GM12878 (cell line): ENCODE measurements at regions not wholly inside any gene's neighbourhood (a gene's known extent, or its start where the extent isn't known, plus 50 kb on each side); places are given as distances from the start of the nearest gene placed in this dataset.
"Not testable (repeated sequence)": the region's sequence is repeated elsewhere in the genome, so short reads cannot be mapped to it uniquely, and the experiment has no call there.

Experiments used
- ATAC-seq: fragments of 200-7000 bp; cut with Tn5 transposase; 3 replicates; pipeline ENCODE4 v1.9.1; 2020; ENCODE audit warnings: mild to moderate bottlenecking, moderate library complexity
- BruUV-seq: library from RNA; stranded (reverse); fragments of 400-500 nt; replicated peaks from 2 replicates; lab custom pipeline; 2021; lab: Mats Ljungman, UMichigan
- CTCF ChIA-PET: fragments of 300-600 bp; sonication (Branson Sonifier 250); formaldehyde crosslinking; extraction: SDS; loops from one replicate; lab custom pipeline; 2021; ENCODE audit warnings: inconsistent platforms; lab: Yijun Ruan, JAX
- POLR2A ChIA-PET: fragments of 350-600 bp; formaldehyde crosslinking; extraction: SDS; loops from one replicate; lab custom pipeline; 2021; ENCODE audit warnings: inconsistent platforms; lab: Charles Lee
- RAD21 ChIA-PET: fragments of 300-600 bp; sonication (Branson Sonifier 250); formaldehyde crosslinking; loops from one replicate; lab custom pipeline; 2023; ENCODE audit warnings: antibody characterized with exemption; ENCODE audit not compliant: unreplicated experiment; lab: Charles Lee
- SMC1A ChIA-PET: fragments of 300-600 bp; sonication (Branson Sonifier 250); formaldehyde crosslinking; loops from one replicate; lab custom pipeline; 2023; ENCODE audit not compliant: unreplicated experiment, uncharacterized antibody; lab: Charles Lee
- DNase-seq: peaks from one replicate; pipeline ENCODE4 v3.0.0-alpha.2; 2011; ENCODE audit warnings: low read depth, low spot score
- FAIRE-seq: peaks from 3 replicates; lab custom pipeline; 2011; peaks lifted over from hg19 to GRCh38; lab: Jason Lieb, UNC
- H2AFZ ChIP-seq: 2 replicates; pipeline ENCODE4 v1.6.0; 2011; ENCODE audit warnings: low read depth, low read length, control low read depth; ENCODE audit not compliant: control insufficient read depth
- H3K27ac ChIP-seq: 2 replicates; pipeline ENCODE4 v1.5.1; 2011; ENCODE audit warnings: control low read depth; ENCODE audit not compliant: control insufficient read depth, insufficient read depth
- H3K27me3 ChIP-seq, 2 experiments: replicated peaks in 1 of 2; 2 replicates each; pipeline versions ENCODE4 v1.6.0 to v1.6.1; 2011; ENCODE audit warnings: low read length in 1 of 2; ENCODE audit not compliant: control insufficient read depth in 2 of 2, insufficient read depth in 2 of 2
- H3K36me3 ChIP-seq, 2 experiments: 2 replicates each; pipeline ENCODE4 v1.5.1; 2011; ENCODE audit warnings: low read length in 1 of 2; ENCODE audit not compliant: control insufficient read depth in 2 of 2, insufficient read depth in 2 of 2
- H3K4me1 ChIP-seq: 2 replicates; pipeline ENCODE4 v1.6.1; 2011; ENCODE audit warnings: mild to moderate bottlenecking, low read length, moderate library complexity, mixed read lengths; ENCODE audit not compliant: control insufficient read depth, insufficient read depth
- H3K4me2 ChIP-seq: 2 replicates; pipeline ENCODE4 v1.6.0; 2011; ENCODE audit warnings: control low read depth; ENCODE audit not compliant: control insufficient read depth, insufficient read depth
- H3K4me3 ChIP-seq: fragments of 200-600 bp; sonication (generic); 2 replicates; pipeline ENCODE4 v1.5.1; 2016
- H3K79me2 ChIP-seq: 2 replicates; pipeline ENCODE4 v1.6.0; 2011; ENCODE audit warnings: low read length; ENCODE audit not compliant: control insufficient read depth, insufficient read depth
- H3K9ac ChIP-seq: 2 replicates; pipeline ENCODE4 v1.8.0; 2011; ENCODE audit warnings: low read length, control low read depth, mixed read lengths; ENCODE audit not compliant: control insufficient read depth, insufficient read depth
- H3K9me3 ChIP-seq: replicated peaks from 3 replicates; pipeline ENCODE4 v1.5.1; 2011; ENCODE audit warnings: mild to moderate bottlenecking, low read length; ENCODE audit not compliant: control insufficient read depth, insufficient read depth
- H4K20me1 ChIP-seq: 2 replicates; pipeline ENCODE4 v1.6.0; 2011; ENCODE audit not compliant: control insufficient read depth, insufficient read depth
- whole genome bisulfite sequencing: methylation state at CpG from one replicate; pipeline ENCODE4 v1.1.6; 2016; ENCODE audit warnings: low lambda C conversion rate; ENCODE audit not compliant: insufficient replicate concordance, insufficient coverage; ENCODE audit errors: missing lambda C conversion rate; 5-methylcytosine and 5-hydroxymethylcytosine counted together
- in situ Hi-C: fragments of 300-500 bp; cut with MboI; formaldehyde crosslinking; loops from 9 replicates; pipeline ENCODE4 v1.14.3; 2018; ENCODE audit warnings: mixed read lengths
- intact Hi-C: fragments of 100-400 bp; cut with micrococcal nuclease; formaldehyde crosslinking; loops from one replicate; pipeline ENCODE4 v1.14.2; 2022; ENCODE audit not compliant: unreplicated experiment

DNA sequence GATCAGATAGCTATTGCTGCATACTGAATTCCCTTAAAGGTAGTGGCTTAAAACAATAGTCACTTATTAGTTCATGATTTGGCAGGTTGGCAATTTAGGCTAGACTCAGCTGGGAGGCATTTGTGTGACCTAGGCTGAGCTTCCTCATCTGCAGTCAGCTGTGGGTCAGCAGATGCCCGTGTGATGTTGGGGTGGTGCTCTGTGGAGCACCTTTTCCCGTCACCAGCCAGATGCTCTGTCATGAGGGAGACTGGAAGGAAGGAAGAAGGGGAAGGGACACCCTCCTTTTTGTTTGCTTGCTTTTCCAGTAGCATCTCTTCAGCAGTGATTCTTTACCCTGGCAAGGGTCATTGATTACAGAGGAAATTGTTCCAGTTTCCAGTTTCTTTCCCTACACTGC lies 99.1 kb downstream of the NPIPB5 start:
- intact Hi-C loops, SMC1A ChIA-PET, H2AFZ ChIP-seq, H3K27me3 ChIP-seq, H3K9me3 ChIP-seq, H3K4me2 ChIP-seq, ATAC-seq, H3K27ac ChIP-seq, H4K20me1 ChIP-seq, H3K36me3 ChIP-seq, H3K4me1 ChIP-seq, POLR2A ChIA-PET, H3K9ac ChIP-seq, FAIRE-seq, BruUV-seq, CTCF ChIA-PET, H3K79me2 ChIP-seq, H3K4me3 ChIP-seq, DNase-seq, RAD21 ChIA-PET, in situ Hi-C loops: not testable (repeated sequence)
- no CpG with 5 or more reads among the region's 2 CpGs for WGBS

DNA sequence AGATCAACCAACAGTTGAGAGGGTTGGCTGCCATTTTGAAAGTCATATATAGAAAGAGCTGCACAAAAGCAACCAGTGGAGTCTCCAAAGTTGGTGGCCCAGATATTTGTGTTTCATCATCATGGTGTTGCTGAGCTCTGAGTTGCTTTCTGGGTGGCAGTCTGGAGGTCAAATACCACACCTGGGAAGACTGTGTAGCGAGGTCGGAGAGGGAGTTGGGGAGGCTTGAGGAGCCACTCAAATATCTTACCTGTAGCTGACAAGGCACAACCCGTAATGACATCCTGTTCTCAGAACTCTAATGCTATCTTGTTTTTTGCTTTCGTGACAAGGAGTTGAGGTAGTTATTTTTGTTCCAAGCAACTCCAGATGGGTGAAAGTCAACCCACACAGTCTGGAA lies 100.4 kb downstream of the NPIPB5 start:
- WGBS = 44% methylated on average over 4 of the region's 4 CpGs
- RAD21 ChIA-PET, FAIRE-seq: not testable (repeated sequence)

More for the DNA sequence above, 100.4 kb downstream of the NPIPB5 start:
- H3K27ac ChIP-seq, H2AFZ ChIP-seq, ATAC-seq, H3K79me2 ChIP-seq, H3K4me2 ChIP-seq, H3K4me1 ChIP-seq, DNase-seq, SMC1A ChIA-PET, H4K20me1 ChIP-seq, BruUV-seq, in situ Hi-C loops, POLR2A ChIA-PET, CTCF ChIA-PET, H3K9ac ChIP-seq, H3K36me3 ChIP-seq, H3K9me3 ChIP-seq, intact Hi-C loops, H3K27me3 ChIP-seq, H3K4me3 ChIP-seq: not testable (repeated sequence)
